Right lobe of liver (tissue), 6 donors: ENCODE measurements at regions not wholly inside any gene's neighbourhood (a gene's known extent, or its start where the extent isn't known, plus 50 kb on each side); places are given as distances from the start of the nearest gene placed in this dataset.
"Not testable (repeated sequence)": the region's sequence is repeated elsewhere in the genome, so short reads cannot be mapped to it uniquely, and the experiment has no call there.

Experiments
- ATAC-seq, 4 donors: fragments of 200-7000 bp; cut with Tn5 transposase; one replicate each; pipeline ENCODE4 v1.9.1; 2020; ENCODE audit warnings: mild to moderate bottlenecking in 4 of 4, moderate library complexity in 4 of 4
- DNase-seq, 3 donors: peaks; one replicate each; pipeline ENCODE4 v3.0.0-alpha.2; 2020
- H3K27ac ChIP-seq, 3 donors: fragments of 200-600 bp; one replicate each; pipeline ENCODE4 v1.8.0; 2022
- H3K27me3 ChIP-seq, 2 donors: fragments of 200-600 bp; one replicate each; pipeline ENCODE4 v1.8.0; 2022
- H3K36me3 ChIP-seq, 4 donors: fragments of 200-600 bp; sonication (generic) in 1 of 4; one replicate each; pipeline versions ENCODE4 v1.5.1 to v1.8.0; 2017 to 2022; ENCODE audit warnings: control low read depth in 1 of 4
- H3K4me1 ChIP-seq, 4 donors: fragments of 200-600 bp; sonication (generic) in 1 of 4; one replicate each; pipeline versions ENCODE4 v1.5.1 to v1.8.0; 2017 to 2022; ENCODE audit warnings: control low read depth in 1 of 4
- H3K4me3 ChIP-seq, 3 donors: fragments of 200-600 bp; one replicate each; pipeline ENCODE4 v1.8.0; 2022
- H3K9me3 ChIP-seq, 4 donors: fragments of 200-600 bp; sonication (generic) in 1 of 4; one replicate each; pipeline versions ENCODE4 v1.5.1 to v1.8.0; 2017 to 2022; ENCODE audit warnings: control low read depth in 1 of 4
- POLR2A ChIP-seq: fragments of 450-650 bp; IDR thresholded peaks from one replicate; pipeline ENCODE4 v1.6.1; 2017; ENCODE audit warnings: antibody characterized with exemption, mild to moderate bottlenecking
- WGBS: methylation state at CpG from one replicate; pipeline ENCODE4 v1.1.6; 2018; ENCODE audit warnings: low coverage, low lambda C conversion rate; ENCODE audit not compliant: insufficient coverage; ENCODE audit errors: missing lambda C conversion rate; 5-methylcytosine and 5-hydroxymethylcytosine counted together
- intact Hi-C, 2 donors: fragments of 100-400 bp; cut with DNase I; formaldehyde crosslinking; loops; one replicate each; pipeline versions ENCODE4 v1.11.2 to v1.14.1; 2022
- TF ChIP-seq, protein P1 (sequence below), 4 donors: fragments of 200-600 bp in 3 of 4; fragments of 450-650 bp in 1 of 4; IDR thresholded peaks; one replicate each; pipeline versions ENCODE4 v1.5.1 to v1.8.0; 2016 to 2022; ENCODE audit warnings: antibody characterized with exemption in 4 of 4, mild to moderate bottlenecking in 2 of 4
- donor health status: DM: no; HTN: yes; CAD: no.
- donor health status: DM: no; HTN: no; CAD: no.
- donor health status: DM: no; HTN: no; CAD: no.
- donor health status: DM: no; HTN: yes; CAD: no.
- donor health status: DM: no; HTN: yes; CAD: no.

- ATAC-seq (no peak), DNase-seq (no peak)
Measured at GRCh38 chr4:179728305-179728704, 2286.1 kb upstream of the AGA start.

DNA sequence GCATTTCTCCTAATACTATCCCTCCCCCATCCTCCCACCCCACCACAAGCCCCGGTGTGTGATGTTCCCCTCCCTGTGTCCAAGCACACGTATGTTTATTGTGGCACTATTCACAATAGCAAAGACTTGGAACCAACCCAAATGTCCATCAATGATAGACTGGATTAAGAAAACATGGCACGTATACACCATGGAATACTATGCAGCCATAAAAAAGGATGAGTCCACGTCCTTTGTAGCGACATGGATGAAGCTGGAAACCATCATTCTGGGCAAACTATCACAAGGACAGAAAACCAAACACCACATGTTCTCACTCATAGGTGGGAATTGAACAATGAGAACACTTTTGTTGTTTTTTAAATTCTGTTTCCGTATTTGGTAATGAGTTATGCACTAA, 2294.6 kb upstream of the AGA start:
- H3K36me3 ChIP-seq, H3K27ac ChIP-seq, H3K27me3 ChIP-seq, ATAC-seq, DNase-seq, H3K4me3 ChIP-seq, H3K9me3 ChIP-seq, H3K4me1 ChIP-seq, intact Hi-C loops: not testable (repeated sequence)
- 82% methylated on average over 6 of the region's 6 CpGs for WGBS

More at GRCh38 chr4:179728305-179728704, 2286.1 kb upstream of the AGA start:
- Histone ChIP-seq H3K9me3 (no peaks in the 10 kb centered on the region), H3K4me1 (no peaks in the 10 kb centered on the region), H3K36me3 (no peaks in the 10 kb centered on the region), H3K27me3 (no peaks in the 10 kb centered on the region), H3K4me3 (no peak overlapping the region), H3K27ac (no peak overlapping the region)
- intact Hi-C loops = no loop called here
- TF ChIP-seq POLR2A = no peak
- TF ChIP-seq, protein P1, sequence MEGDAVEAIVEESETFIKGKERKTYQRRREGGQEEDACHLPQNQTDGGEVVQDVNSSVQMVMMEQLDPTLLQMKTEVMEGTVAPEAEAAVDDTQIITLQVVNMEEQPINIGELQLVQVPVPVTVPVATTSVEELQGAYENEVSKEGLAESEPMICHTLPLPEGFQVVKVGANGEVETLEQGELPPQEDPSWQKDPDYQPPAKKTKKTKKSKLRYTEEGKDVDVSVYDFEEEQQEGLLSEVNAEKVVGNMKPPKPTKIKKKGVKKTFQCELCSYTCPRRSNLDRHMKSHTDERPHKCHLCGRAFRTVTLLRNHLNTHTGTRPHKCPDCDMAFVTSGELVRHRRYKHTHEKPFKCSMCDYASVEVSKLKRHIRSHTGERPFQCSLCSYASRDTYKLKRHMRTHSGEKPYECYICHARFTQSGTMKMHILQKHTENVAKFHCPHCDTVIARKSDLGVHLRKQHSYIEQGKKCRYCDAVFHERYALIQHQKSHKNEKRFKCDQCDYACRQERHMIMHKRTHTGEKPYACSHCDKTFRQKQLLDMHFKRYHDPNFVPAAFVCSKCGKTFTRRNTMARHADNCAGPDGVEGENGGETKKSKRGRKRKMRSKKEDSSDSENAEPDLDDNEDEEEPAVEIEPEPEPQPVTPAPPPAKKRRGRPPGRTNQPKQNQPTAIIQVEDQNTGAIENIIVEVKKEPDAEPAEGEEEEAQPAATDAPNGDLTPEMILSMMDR (IDR thresholded peaks at IDR 0.05) = no peak
- 60% methylated on average over 4 of the region's 4 CpGs for WGBS

DNA sequence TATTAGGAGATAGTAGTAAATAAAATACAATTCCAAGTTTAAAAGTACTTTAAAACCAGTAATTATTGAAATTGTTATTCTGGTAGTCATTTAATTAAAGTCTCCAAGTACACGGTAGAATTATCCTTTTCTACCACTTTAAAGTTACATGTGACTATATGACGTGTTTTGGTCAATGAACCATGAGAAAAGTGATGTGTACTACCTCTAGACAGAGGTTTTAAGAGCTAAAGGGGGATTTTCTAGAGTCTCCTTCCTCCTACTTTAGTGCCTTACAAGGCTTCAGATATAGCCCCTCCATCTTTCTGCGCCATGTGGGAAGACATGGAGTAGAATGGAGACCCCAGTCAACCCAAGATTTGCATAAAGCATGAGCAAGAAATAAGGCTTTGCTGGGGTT, 2296.6 kb upstream of the AGA start:
- no peak overlapping the region for H3K27ac ChIP-seq
- ATAC-seq (no peak), DNase-seq (no peak)
- 50% methylated on average over 2 of the region's 3 CpGs for WGBS
- no peaks in the 10 kb centered on the region for H3K36me3 ChIP-seq
- no peaks in the 10 kb centered on the region for H3K4me1 ChIP-seq
- no peaks in the 10 kb centered on the region for H3K9me3 ChIP-seq
- intact Hi-C loops = no loop called here
- no peak overlapping the region for H3K4me3 ChIP-seq
- no peaks in the 10 kb centered on the region for H3K27me3 ChIP-seq
- TF ChIP-seq POLR2A = no peak
- TF ChIP-seq, protein P1 (IDR thresholded peaks at IDR 0.05) = no peak

- intact Hi-C loops = no loop called here
- ATAC-seq (no peak), DNase-seq (no peak)
- Histone ChIP-seq H3K27me3 (no peaks in the 10 kb centered on the region), H3K4me1 (no peaks in the 10 kb centered on the region), H3K4me3 (no peak overlapping the region), H3K27ac (no peak overlapping the region), H3K36me3 (no peaks in the 10 kb centered on the region), H3K9me3 (no peaks in the 10 kb centered on the region)
- TF ChIP-seq POLR2A = no peak
- TF ChIP-seq, protein P1 (IDR thresholded peaks at IDR 0.05) = no peak
- 46% methylated on average over 4 of the region's 4 CpGs for WGBS
Measured at GRCh38 chr4:179747218-179747910, 2305.1 kb upstream of the AGA start.

- ATAC-seq = no peak
- intact Hi-C loops = no loop called here
- WGBS = 51% methylated on average over 6 of the region's 6 CpGs
Measured at GRCh38 chr4:179748837-179749236, 2306.6 kb upstream of the AGA start.

More at GRCh38 chr4:179748837-179749236, 2306.6 kb upstream of the AGA start:
- no peaks in the 10 kb centered on the region for H3K4me1 ChIP-seq
- no peaks in the 10 kb centered on the region for H3K9me3 ChIP-seq
- no peak for DNase-seq
- no peak overlapping the region for H3K27ac ChIP-seq
- TF ChIP-seq, protein P1 (IDR thresholded peaks at IDR 0.05) = no peak
- TF ChIP-seq POLR2A = no peak
- H3K36me3 ChIP-seq = no peaks in the 10 kb centered on the region
- no peaks in the 10 kb centered on the region for H3K27me3 ChIP-seq
- H3K4me3 ChIP-seq = no peak overlapping the region
